GM12878 (cell line): ENCODE measurements at regions not wholly inside any gene's neighbourhood (a gene's known extent, or its start where the extent isn't known, plus 50 kb on each side); places are given as distances from the start of the nearest gene placed in this dataset.

Experiments
- ATAC-seq: fragments of 200-7000 bp; cut with Tn5 transposase; 3 replicates; pipeline ENCODE4 v1.9.1; 2020; ENCODE audit warnings: mild to moderate bottlenecking, moderate library complexity
- BruUV-seq: library from RNA; stranded (reverse); fragments of 400-500 nt; replicated peaks from 2 replicates; lab custom pipeline; 2021; lab: Mats Ljungman, UMichigan
- CTCF ChIA-PET: fragments of 300-600 bp; sonication (Branson Sonifier 250); formaldehyde crosslinking; extraction: SDS; loops from one replicate; lab custom pipeline; 2021; ENCODE audit warnings: inconsistent platforms; lab: Yijun Ruan, JAX
- POLR2A ChIA-PET: fragments of 350-600 bp; formaldehyde crosslinking; extraction: SDS; loops from one replicate; lab custom pipeline; 2021; ENCODE audit warnings: inconsistent platforms; lab: Charles Lee
- RAD21 ChIA-PET: fragments of 300-600 bp; sonication (Branson Sonifier 250); formaldehyde crosslinking; loops from one replicate; lab custom pipeline; 2023; ENCODE audit warnings: antibody characterized with exemption; ENCODE audit not compliant: unreplicated experiment; lab: Charles Lee
- SMC1A ChIA-PET: fragments of 300-600 bp; sonication (Branson Sonifier 250); formaldehyde crosslinking; loops from one replicate; lab custom pipeline; 2023; ENCODE audit not compliant: unreplicated experiment, uncharacterized antibody; lab: Charles Lee
- DNase-seq: peaks from one replicate; pipeline ENCODE4 v3.0.0-alpha.2; 2011; ENCODE audit warnings: low read depth, low spot score
- FAIRE-seq: peaks from 3 replicates; lab custom pipeline; 2011; peaks lifted over from hg19 to GRCh38; lab: Jason Lieb, UNC
- H2AFZ ChIP-seq: 2 replicates; pipeline ENCODE4 v1.6.0; 2011; ENCODE audit warnings: low read depth, low read length, control low read depth; ENCODE audit not compliant: control insufficient read depth
- H3K27ac ChIP-seq: 2 replicates; pipeline ENCODE4 v1.5.1; 2011; ENCODE audit warnings: control low read depth; ENCODE audit not compliant: control insufficient read depth, insufficient read depth
- H3K27me3 ChIP-seq, 2 experiments: replicated peaks in 1 of 2; 2 replicates each; pipeline versions ENCODE4 v1.6.0 to v1.6.1; 2011; ENCODE audit warnings: low read length in 1 of 2; ENCODE audit not compliant: control insufficient read depth in 2 of 2, insufficient read depth in 2 of 2
- H3K36me3 ChIP-seq, 2 experiments: 2 replicates each; pipeline ENCODE4 v1.5.1; 2011; ENCODE audit warnings: low read length in 1 of 2; ENCODE audit not compliant: control insufficient read depth in 2 of 2, insufficient read depth in 2 of 2
- H3K4me1 ChIP-seq: 2 replicates; pipeline ENCODE4 v1.6.1; 2011; ENCODE audit warnings: mild to moderate bottlenecking, low read length, moderate library complexity, mixed read lengths; ENCODE audit not compliant: control insufficient read depth, insufficient read depth
- H3K4me2 ChIP-seq: 2 replicates; pipeline ENCODE4 v1.6.0; 2011; ENCODE audit warnings: control low read depth; ENCODE audit not compliant: control insufficient read depth, insufficient read depth
- H3K4me3 ChIP-seq: fragments of 200-600 bp; sonication (generic); 2 replicates; pipeline ENCODE4 v1.5.1; 2016
- H3K79me2 ChIP-seq: 2 replicates; pipeline ENCODE4 v1.6.0; 2011; ENCODE audit warnings: low read length; ENCODE audit not compliant: control insufficient read depth, insufficient read depth
- H3K9ac ChIP-seq: 2 replicates; pipeline ENCODE4 v1.8.0; 2011; ENCODE audit warnings: low read length, control low read depth, mixed read lengths; ENCODE audit not compliant: control insufficient read depth, insufficient read depth
- H3K9me3 ChIP-seq: replicated peaks from 3 replicates; pipeline ENCODE4 v1.5.1; 2011; ENCODE audit warnings: mild to moderate bottlenecking, low read length; ENCODE audit not compliant: control insufficient read depth, insufficient read depth
- H4K20me1 ChIP-seq: 2 replicates; pipeline ENCODE4 v1.6.0; 2011; ENCODE audit not compliant: control insufficient read depth, insufficient read depth
- ATF3 ChIP-seq: IDR thresholded peaks from 2 replicates; pipeline ENCODE4 v1.6.1; 2011; ENCODE audit warnings: low read depth, mild to moderate bottlenecking, low read length, moderate library complexity, borderline replicate concordance; ENCODE audit errors: extremely low read depth
- KLF5 ChIP-seq: fragments of 450-650 bp; IDR thresholded peaks from 2 replicates; pipeline ENCODE4 v1.6.1; 2014; ENCODE audit warnings: mild to moderate bottlenecking; ENCODE audit not compliant: partially characterized antibody
- NBN ChIP-seq: fragments of 450-650 bp; IDR thresholded peaks from 2 replicates; pipeline ENCODE4 v1.6.1; 2016
- NFXL1 ChIP-seq: fragments of 450-650 bp; IDR thresholded peaks from 2 replicates; pipeline ENCODE4 v1.6.1; 2017; ENCODE audit warnings: antibody characterized with exemption, mild to moderate bottlenecking, borderline replicate concordance
- NFYB ChIP-seq: IDR thresholded peaks from 2 replicates; pipeline ENCODE4 v1.6.1; 2011; ENCODE audit warnings: low read depth, mild to moderate bottlenecking, low read length, improper control_type of control experiment, moderate library complexity; ENCODE audit not compliant: insufficient read depth
- NR2F1 ChIP-seq: fragments of 450-650 bp; conservative IDR thresholded peaks from 2 replicates; pipeline ENCODE4 v1.6.1; 2017; ENCODE audit warnings: mild to moderate bottlenecking
- PKNOX1 ChIP-seq: fragments of 450-650 bp; IDR thresholded peaks from 2 replicates; pipeline ENCODE4 v1.6.1; 2016; ENCODE audit warnings: mild to moderate bottlenecking
- STAT3 ChIP-seq: IDR thresholded peaks from 2 replicates; pipeline ENCODE4 v1.6.1; 2011; ENCODE audit warnings: low read depth, low read length, improper control_type of control experiment
- SUPT20H ChIP-seq: IDR thresholded peaks from 2 replicates; pipeline ENCODE4 v1.6.1; 2011; ENCODE audit warnings: low read depth, mild to moderate bottlenecking, low read length, moderate library complexity, borderline replicate concordance; ENCODE audit not compliant: control insufficient read depth
- TAF1 ChIP-seq: IDR thresholded peaks from 2 replicates; pipeline ENCODE4 v1.6.1; 2011; ENCODE audit warnings: mild to moderate bottlenecking, low read depth, low read length, borderline replicate concordance
- WGBS: methylation state at CpG from one replicate; pipeline ENCODE4 v1.1.6; 2016; ENCODE audit warnings: low lambda C conversion rate; ENCODE audit not compliant: insufficient replicate concordance, insufficient coverage; ENCODE audit errors: missing lambda C conversion rate; 5-methylcytosine and 5-hydroxymethylcytosine counted together
- in situ Hi-C: fragments of 300-500 bp; cut with MboI; formaldehyde crosslinking; loops from 9 replicates; pipeline ENCODE4 v1.14.3; 2018; ENCODE audit warnings: mixed read lengths
- intact Hi-C: fragments of 100-400 bp; cut with micrococcal nuclease; formaldehyde crosslinking; loops from one replicate; pipeline ENCODE4 v1.14.2; 2022; ENCODE audit not compliant: unreplicated experiment
- TF ChIP-seq, protein P1 (sequence below): fragments of 450-650 bp; conservative IDR thresholded peaks from 2 replicates; pipeline ENCODE4 v1.6.1; 2017; ENCODE audit warnings: mild to moderate bottlenecking, moderate library complexity

DNA sequence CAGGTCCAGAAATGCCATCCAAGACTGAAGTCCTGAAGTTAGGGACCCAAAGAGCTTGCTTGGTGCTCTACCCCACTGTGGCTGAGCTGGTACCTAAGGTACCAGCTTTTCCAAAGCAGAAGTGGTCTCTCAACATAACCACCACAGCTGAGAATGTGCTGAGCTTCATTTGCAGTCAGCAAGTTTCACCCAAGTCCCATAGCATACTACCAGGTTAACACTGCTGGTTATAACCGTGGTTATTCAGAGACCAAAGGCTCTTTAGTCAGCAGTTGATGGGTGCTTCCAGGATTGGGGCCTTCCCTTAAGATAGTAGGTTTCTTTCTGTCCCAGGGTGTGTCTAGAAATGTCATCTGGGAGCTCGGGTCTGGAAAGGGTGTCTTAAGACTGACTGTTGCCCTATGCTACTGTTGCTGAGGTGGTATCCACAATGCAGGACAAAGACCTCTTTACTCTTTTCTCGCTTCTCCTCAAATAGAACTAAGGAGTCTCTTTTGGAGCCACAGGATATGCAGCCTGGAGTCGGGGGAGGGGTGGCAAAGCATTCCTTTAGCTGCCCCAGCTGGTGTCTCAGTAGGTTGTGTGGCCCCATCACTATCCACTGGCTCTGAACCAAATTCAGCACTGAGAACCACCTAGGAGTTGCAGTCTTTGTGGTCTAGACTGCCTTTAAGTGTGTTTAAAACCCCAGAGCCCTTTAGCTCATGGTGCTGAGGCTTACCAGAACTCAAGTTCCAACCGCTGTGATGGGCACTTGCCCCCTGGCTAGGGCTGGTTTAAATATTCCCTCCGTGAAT lies 354.9 kb upstream of the SEMA3C start:
- Histone ChIP-seq H3K27ac (no peak overlapping the region), H2AFZ (no peak overlapping the region), H3K79me2 (no peaks in the 10 kb centered on the region), H3K4me1 (no peaks in the 10 kb centered on the region), H3K27me3 (no peaks in the 10 kb centered on the region), H3K4me3 (no peak overlapping the region), H3K4me2 (no peak overlapping the region), H3K9me3 (no peaks in the 10 kb centered on the region), H3K36me3 (no peaks in the 10 kb centered on the region), H4K20me1 (no peaks in the 10 kb centered on the region), H3K9ac (no peak overlapping the region)
- DNase-seq (no peak), ATAC-seq (no peak), FAIRE-seq (no peak)
- in situ Hi-C loops: no loop called here
- ChIA-PET CTCF (interaction anchor here (0.6 kb wide), 1 partner anchor 173 kb away, joined by 3 read pairs; no protein-coding TSS in a partner anchor), RAD21 (no interaction called here), POLR2A (no interaction called here), SMC1A (no interaction called here)
- BruUV-seq: no TSS peak
- intact Hi-C loops: no loop called here
- 17% methylated on average over 6 of the region's 6 CpGs for WGBS
- no peak for TF ChIP-seq NBN
- TF ChIP-seq, all 136 proteins: peak for 0

DNA sequence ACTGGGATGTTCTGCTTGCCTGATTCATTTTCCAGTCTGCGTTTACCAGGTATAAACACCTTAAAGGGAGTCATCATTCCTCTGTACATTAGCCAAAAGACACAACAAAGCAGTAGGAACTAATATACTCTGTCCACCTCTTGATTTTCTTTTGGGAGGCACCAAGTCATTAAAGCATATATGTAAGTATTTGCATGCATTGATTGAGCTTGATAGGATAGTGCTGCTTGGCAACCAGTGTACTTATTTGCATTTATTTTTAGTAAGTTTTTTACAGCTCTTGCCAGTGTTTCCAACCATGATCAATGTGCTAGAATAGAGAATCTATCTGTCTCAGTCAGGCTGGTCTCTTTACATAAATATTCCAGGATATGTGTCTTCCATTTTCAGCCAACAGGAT lies 353.3 kb upstream of the SEMA3C start:
- no peak for FAIRE-seq
- no TSS peak for BruUV-seq
- no peaks in the 10 kb centered on the region for H3K4me1 ChIP-seq
- DNase-seq: no peak
- intact Hi-C loops: no loop called here
- no peak overlapping the region for H3K4me2 ChIP-seq
- ChIA-PET SMC1A (no interaction called here), CTCF (no interaction called here), POLR2A (interaction anchor here (0.6 kb wide), 1 partner anchor 748 kb away, joined by 3 read pairs; no protein-coding TSS in a partner anchor), RAD21 (no interaction called here)
- in situ Hi-C loops: no loop called here
- H3K36me3 ChIP-seq: no peaks in the 10 kb centered on the region
- no peaks in the 10 kb centered on the region for H3K79me2 ChIP-seq
- no peaks in the 10 kb centered on the region for H3K9me3 ChIP-seq
- ATAC-seq: no peak
- H3K4me3 ChIP-seq: no peak overlapping the region
- no peak overlapping the region for H2AFZ ChIP-seq
- no peaks in the 10 kb centered on the region for H3K27me3 ChIP-seq
- TF ChIP-seq PKNOX1: no peak
- TF ChIP-seq KLF5: no peak
- TF ChIP-seq NFXL1: no peak
- no peak for TF ChIP-seq ATF3
- no peak for TF ChIP-seq NFYB
- no peak for TF ChIP-seq NR2F1
- TF ChIP-seq STAT3: no peak
- TF ChIP-seq TAF1: no peak
- TF ChIP-seq SUPT20H: no peak
- TF ChIP-seq, protein P1, sequence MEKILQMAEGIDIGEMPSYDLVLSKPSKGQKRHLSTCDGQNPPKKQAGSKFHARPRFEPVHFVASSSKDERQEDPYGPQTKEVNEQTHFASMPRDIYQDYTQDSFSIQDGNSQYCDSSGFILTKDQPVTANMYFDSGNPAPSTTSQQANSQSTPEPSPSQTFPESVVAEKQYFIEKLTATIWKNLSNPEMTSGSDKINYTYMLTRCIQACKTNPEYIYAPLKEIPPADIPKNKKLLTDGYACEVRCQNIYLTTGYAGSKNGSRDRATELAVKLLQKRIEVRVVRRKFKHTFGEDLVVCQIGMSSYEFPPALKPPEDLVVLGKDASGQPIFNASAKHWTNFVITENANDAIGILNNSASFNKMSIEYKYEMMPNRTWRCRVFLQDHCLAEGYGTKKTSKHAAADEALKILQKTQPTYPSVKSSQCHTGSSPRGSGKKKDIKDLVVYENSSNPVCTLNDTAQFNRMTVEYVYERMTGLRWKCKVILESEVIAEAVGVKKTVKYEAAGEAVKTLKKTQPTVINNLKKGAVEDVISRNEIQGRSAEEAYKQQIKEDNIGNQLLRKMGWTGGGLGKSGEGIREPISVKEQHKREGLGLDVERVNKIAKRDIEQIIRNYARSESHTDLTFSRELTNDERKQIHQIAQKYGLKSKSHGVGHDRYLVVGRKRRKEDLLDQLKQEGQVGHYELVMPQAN: no peak
- WGBS: 0% methylated on average over 1 of the region's 1 CpG
- no peak overlapping the region for H3K27ac ChIP-seq
- no peaks in the 10 kb centered on the region for H4K20me1 ChIP-seq
- no peak overlapping the region for H3K9ac ChIP-seq
